ENCODE measurements at regions not wholly inside any gene's neighbourhood (a gene's known extent, or its start where the extent isn't known, plus 50 kb on each side); places are given as distances from the start of the nearest gene placed in this dataset.

- Histone ChIP-seq H3K27ac (no peak overlapping the region), H3K27me3 (no peaks in the 10 kb centered on the region), H3K4me1 (peaks cover 0 to 4% of the 10 kb centered on the region in 2 donors), H3K4me3 (no peak overlapping the region), H3K36me3 (no peaks in the 10 kb centered on the region), H3K9me3 (no peaks in the 10 kb centered on the region)
- no peak for TF ChIP-seq CTCF (IDR thresholded peaks at IDR 0.05)
- DNase-seq (peak in 1 of 4 donors; percentile 53), ATAC-seq (peak; percentile 85)
- intact Hi-C loops (cut with DNase I): no loop called here
Measured at GRCh38 chr10:35770817-35771355, 128.8 kb upstream of the FZD8 start.

GRCh38 chr10:35769795-35770194, 127.7 kb upstream of the FZD8 start:
- no peak for DNase-seq
- Histone ChIP-seq H3K9me3 (no peaks in the 10 kb centered on the region), H3K4me3 (no peak overlapping the region), H3K27me3 (no peaks in the 10 kb centered on the region), H3K36me3 (no peaks in the 10 kb centered on the region), H3K4me1 (peaks cover 0 to 4% of the 10 kb centered on the region in 2 donors), H3K27ac (no peak overlapping the region)
- no peak for ATAC-seq
- intact Hi-C loops (cut with DNase I): no loop called here
- no peak for TF ChIP-seq CTCF (IDR thresholded peaks at IDR 0.05)

- intact Hi-C loops (cut with DNase I): no loop called here
- Histone ChIP-seq H3K27me3 (no peaks in the 10 kb centered on the region), H3K4me3 (no peak overlapping the region), H3K27ac (no peak overlapping the region), H3K36me3 (no peaks in the 10 kb centered on the region), H3K9me3 (no peaks in the 10 kb centered on the region), H3K4me1 (peaks cover 0 to 4% of the 10 kb centered on the region in 2 donors)
- no peak for TF ChIP-seq CTCF (IDR thresholded peaks at IDR 0.05)
- DNase-seq (no peak), ATAC-seq (no peak)
Measured at GRCh38 chr10:35768731-35769130, 126.6 kb upstream of the FZD8 start.

GRCh38 chr10:35768011-35768410, 125.9 kb upstream of the FZD8 start:
- Histone ChIP-seq H3K4me3 (no peak overlapping the region), H3K9me3 (no peaks in the 10 kb centered on the region), H3K27me3 (no peaks in the 10 kb centered on the region), H3K36me3 (no peaks in the 10 kb centered on the region), H3K4me1 (peaks cover 0 to 4% of the 10 kb centered on the region in 2 donors), H3K27ac (no peak overlapping the region)
- intact Hi-C loops (cut with DNase I): no loop called here
- ATAC-seq (no peak), DNase-seq (no peak)
- TF ChIP-seq CTCF (IDR thresholded peaks at IDR 0.05): no peak

GRCh38 chr10:35765996-35766395, 123.9 kb upstream of the FZD8 start:
- no peaks in the 10 kb centered on the region for H3K36me3 ChIP-seq
- H3K9me3 ChIP-seq: no peaks in the 10 kb centered on the region
- no peak for TF ChIP-seq CTCF (IDR thresholded peaks at IDR 0.05)
- no peaks in the 10 kb centered on the region for H3K27me3 ChIP-seq
- ATAC-seq (no peak), DNase-seq (no peak)
- intact Hi-C loops (cut with DNase I): no loop called here
- H3K4me3 ChIP-seq: no peak overlapping the region
- no peaks in the 10 kb centered on the region for H3K4me1 ChIP-seq
- no peak overlapping the region for H3K27ac ChIP-seq

All from left lung (tissue), 4 donors.